ENCODE measurements at regions not wholly inside any gene's neighbourhood (a gene's known extent, or its start where the extent isn't known, plus 50 kb on each side); places are given as distances from the start of the nearest gene placed in this dataset.

GRCh38 chr7:113801751-113802150 lies 117.1 kb downstream of the PPP1R3A start:
- H3K27ac ChIP-seq (ENCODE audit: low read depth, low read length): no peak overlapping the region
- H3K4me3 ChIP-seq (ENCODE audit: low read length): no peak overlapping the region
- 97% methylated on average over 1 of the region's 1 CpG for WGBS
- H3K36me3 ChIP-seq (ENCODE audit: insufficient read depth, low read length): no peaks in the 10 kb centered on the region
- no peak overlapping the region for H3K9ac ChIP-seq (ENCODE audit: low read depth, low read length)
- H3K27me3 ChIP-seq (ENCODE audit: insufficient read depth, low read length): no peaks in the 10 kb centered on the region
- H3K9me3 ChIP-seq (ENCODE audit: insufficient read depth, low read depth, low read length): no peaks in the 10 kb centered on the region
- no peaks in the 10 kb centered on the region for H3K4me1 ChIP-seq (ENCODE audit: insufficient read depth, low read length)

- H3K9ac ChIP-seq (ENCODE audit: low read depth, low read length): no peak overlapping the region
- H3K27ac ChIP-seq (ENCODE audit: low read depth, low read length): no peak overlapping the region
- no peak overlapping the region for H3K4me3 ChIP-seq (ENCODE audit: low read length)
- no peaks in the 10 kb centered on the region for H3K4me1 ChIP-seq (ENCODE audit: insufficient read depth, low read length)
- no CpG with 5 or more reads among the region's 2 CpGs for WGBS
- H3K36me3 ChIP-seq (ENCODE audit: insufficient read depth, low read length): no peaks in the 10 kb centered on the region
- H3K9me3 ChIP-seq (ENCODE audit: insufficient read depth, low read depth, low read length): no peaks in the 10 kb centered on the region
- H3K27me3 ChIP-seq (ENCODE audit: insufficient read depth, low read length): no peaks in the 10 kb centered on the region
Measured at GRCh38 chr7:113800826-113801225, 118.0 kb downstream of the PPP1R3A start.

- Histone ChIP-seq H3K9me3 (ENCODE audit: insufficient read depth, low read depth, low read length) (no peaks in the 10 kb centered on the region), H3K27ac (ENCODE audit: low read depth, low read length) (no peak overlapping the region), H3K27me3 (ENCODE audit: insufficient read depth, low read length) (no peaks in the 10 kb centered on the region), H3K9ac (ENCODE audit: low read depth, low read length) (no peak overlapping the region), H3K36me3 (ENCODE audit: insufficient read depth, low read length) (no peaks in the 10 kb centered on the region), H3K4me3 (ENCODE audit: low read length) (no peak overlapping the region), H3K4me1 (ENCODE audit: insufficient read depth, low read length) (no peaks in the 10 kb centered on the region)
- 89% methylated on average over 2 of the region's 3 CpGs for WGBS
Measured at GRCh38 chr7:113799896-113800295, 118.9 kb downstream of the PPP1R3A start.

- Histone ChIP-seq H3K36me3 (ENCODE audit: insufficient read depth, low read length) (no peaks in the 10 kb centered on the region), H3K4me1 (ENCODE audit: insufficient read depth, low read length) (no peaks in the 10 kb centered on the region), H3K4me3 (ENCODE audit: low read length) (no peak overlapping the region), H3K9ac (ENCODE audit: low read depth, low read length) (no peak overlapping the region), H3K27ac (ENCODE audit: low read depth, low read length) (no peak overlapping the region), H3K9me3 (ENCODE audit: insufficient read depth, low read depth, low read length) (no peaks in the 10 kb centered on the region), H3K27me3 (ENCODE audit: insufficient read depth, low read length) (no peaks in the 10 kb centered on the region)
- 94% methylated on average over 2 of the region's 2 CpGs for WGBS
Measured at GRCh38 chr7:113797420-113798010, 121.3 kb downstream of the PPP1R3A start.

- H3K4me1 ChIP-seq (ENCODE audit: insufficient read depth, low read length): no peaks in the 10 kb centered on the region
- no peaks in the 10 kb centered on the region for H3K27me3 ChIP-seq (ENCODE audit: insufficient read depth, low read length)
- WGBS: 84% methylated on average over 2 of the region's 2 CpGs
- no peaks in the 10 kb centered on the region for H3K9me3 ChIP-seq (ENCODE audit: insufficient read depth, low read depth, low read length)
- no peak overlapping the region for H3K9ac ChIP-seq (ENCODE audit: low read depth, low read length)
- H3K4me3 ChIP-seq (ENCODE audit: low read length): no peak overlapping the region
- no peaks in the 10 kb centered on the region for H3K36me3 ChIP-seq (ENCODE audit: insufficient read depth, low read length)
- no peak overlapping the region for H3K27ac ChIP-seq (ENCODE audit: low read depth, low read length)
Measured at GRCh38 chr7:113796557-113796956, 122.3 kb downstream of the PPP1R3A start.

GRCh38 chr7:113794573-113794972 lies 124.2 kb downstream of the PPP1R3A start:
- H3K4me3 ChIP-seq (ENCODE audit: low read length): no peak overlapping the region
- H3K27me3 ChIP-seq (ENCODE audit: insufficient read depth, low read length): no peaks in the 10 kb centered on the region
- WGBS: no CpG with 5 or more reads among the region's 1 CpG
- H3K36me3 ChIP-seq (ENCODE audit: insufficient read depth, low read length): no peaks in the 10 kb centered on the region
- no peak overlapping the region for H3K9ac ChIP-seq (ENCODE audit: low read depth, low read length)
- H3K27ac ChIP-seq (ENCODE audit: low read depth, low read length): no peak overlapping the region
- no peaks in the 10 kb centered on the region for H3K4me1 ChIP-seq (ENCODE audit: insufficient read depth, low read length)
- H3K9me3 ChIP-seq (ENCODE audit: insufficient read depth, low read depth, low read length): no peaks in the 10 kb centered on the region

DNA sequence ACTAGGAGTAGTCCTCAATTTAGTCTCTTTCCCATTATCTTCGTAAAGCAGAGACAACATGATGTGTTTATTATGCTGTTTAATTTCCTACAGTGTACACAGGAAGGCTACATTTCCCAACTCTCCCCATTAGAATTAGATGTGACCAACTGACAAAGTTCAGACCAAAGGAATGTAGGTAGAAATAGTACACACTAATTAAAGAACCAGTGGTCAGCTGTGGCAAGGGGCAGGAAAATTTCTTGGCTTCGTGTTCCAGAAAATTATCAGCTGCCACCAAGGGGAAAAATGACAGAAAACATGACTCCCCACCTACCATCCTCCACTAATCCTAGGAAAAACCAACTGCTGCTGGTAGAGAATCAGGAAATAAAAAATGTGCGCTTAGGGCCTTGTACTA lies 125.6 kb downstream of the PPP1R3A start:
- 100% methylated on average over 3 of the region's 3 CpGs for WGBS
- Histone ChIP-seq H3K27me3 (ENCODE audit: insufficient read depth, low read length) (no peaks in the 10 kb centered on the region), H3K27ac (ENCODE audit: low read depth, low read length) (no peak overlapping the region), H3K36me3 (ENCODE audit: insufficient read depth, low read length) (no peaks in the 10 kb centered on the region), H3K9ac (ENCODE audit: low read depth, low read length) (no peak overlapping the region), H3K9me3 (ENCODE audit: insufficient read depth, low read depth, low read length) (no peaks in the 10 kb centered on the region), H3K4me3 (ENCODE audit: low read length) (no peak overlapping the region), H3K4me1 (ENCODE audit: insufficient read depth, low read length) (no peaks in the 10 kb centered on the region)

DNA sequence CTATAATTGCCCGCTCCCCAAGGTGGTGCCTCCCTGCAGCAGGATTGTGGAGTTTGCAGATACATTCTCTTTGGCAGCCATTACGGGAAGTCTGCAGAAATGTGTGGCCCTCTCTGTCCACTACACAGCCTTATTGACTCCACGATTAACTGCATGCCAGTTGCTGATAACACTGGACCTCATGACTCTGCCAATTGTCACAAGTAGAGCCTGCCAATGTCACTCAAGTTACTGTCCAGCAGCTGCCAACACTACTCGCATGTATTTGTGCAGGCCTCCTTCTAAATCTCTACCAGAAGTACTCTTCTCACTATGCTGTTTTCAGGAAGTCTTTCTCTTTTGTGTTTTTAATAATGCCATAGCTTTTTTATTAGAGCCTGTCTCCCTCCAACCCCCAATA lies 128.8 kb downstream of the PPP1R3A start:
- H3K4me3 ChIP-seq (ENCODE audit: low read length): no peak overlapping the region
- 95% methylated on average over 4 of the region's 4 CpGs for WGBS
- H3K27me3 ChIP-seq (ENCODE audit: insufficient read depth, low read length): no peaks in the 10 kb centered on the region
- H3K9ac ChIP-seq (ENCODE audit: low read depth, low read length): no peak overlapping the region
- no peaks in the 10 kb centered on the region for H3K4me1 ChIP-seq (ENCODE audit: insufficient read depth, low read length)
- no peaks in the 10 kb centered on the region for H3K9me3 ChIP-seq (ENCODE audit: insufficient read depth, low read depth, low read length)
- H3K36me3 ChIP-seq (ENCODE audit: insufficient read depth, low read length): no peaks in the 10 kb centered on the region
- no peak overlapping the region for H3K27ac ChIP-seq (ENCODE audit: low read depth, low read length)

DNA sequence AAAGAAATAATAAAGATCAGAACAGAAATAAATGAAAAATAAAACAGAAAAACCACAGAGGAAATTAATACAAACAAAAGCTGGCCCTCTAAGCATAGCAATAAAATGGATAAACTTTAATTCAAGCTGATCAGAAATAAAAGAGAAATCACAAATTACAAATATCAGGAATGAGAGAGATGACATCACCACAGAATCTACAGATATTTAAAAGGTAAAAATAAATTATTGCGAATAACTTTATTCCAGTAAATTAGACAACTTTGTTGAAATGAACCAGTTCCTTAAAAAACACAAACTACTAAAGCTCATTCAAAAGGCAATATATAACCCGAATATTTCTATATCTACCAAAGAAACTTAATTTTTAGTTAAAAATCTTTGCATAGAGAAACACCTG lies 131.7 kb downstream of the PPP1R3A start:
- Histone ChIP-seq H3K27ac (ENCODE audit: low read depth, low read length) (no peak overlapping the region), H3K4me1 (ENCODE audit: insufficient read depth, low read length) (no peaks in the 10 kb centered on the region), H3K9me3 (ENCODE audit: insufficient read depth, low read depth, low read length) (no peaks in the 10 kb centered on the region), H3K36me3 (ENCODE audit: insufficient read depth, low read length) (no peaks in the 10 kb centered on the region), H3K27me3 (ENCODE audit: insufficient read depth, low read length) (no peaks in the 10 kb centered on the region), H3K4me3 (ENCODE audit: low read length) (no peak overlapping the region), H3K9ac (ENCODE audit: low read depth, low read length) (no peak overlapping the region)
- WGBS: 100% methylated on average over 2 of the region's 2 CpGs

GRCh38 chr7:113784956-113785355 lies 133.9 kb downstream of the PPP1R3A start:
- Histone ChIP-seq H3K4me3 (ENCODE audit: low read length) (no peak overlapping the region), H3K4me1 (ENCODE audit: insufficient read depth, low read length) (no peaks in the 10 kb centered on the region), H3K27me3 (ENCODE audit: insufficient read depth, low read length) (no peaks in the 10 kb centered on the region), H3K36me3 (ENCODE audit: insufficient read depth, low read length) (no peaks in the 10 kb centered on the region), H3K9ac (ENCODE audit: low read depth, low read length) (no peak overlapping the region), H3K27ac (ENCODE audit: low read depth, low read length) (no peak overlapping the region), H3K9me3 (ENCODE audit: insufficient read depth, low read depth, low read length) (no peaks in the 10 kb centered on the region)
- 99% methylated on average over 2 of the region's 3 CpGs for WGBS

GRCh38 chr7:113784316-113784715 lies 134.5 kb downstream of the PPP1R3A start:
- Histone ChIP-seq H3K4me3 (ENCODE audit: low read length) (no peak overlapping the region), H3K36me3 (ENCODE audit: insufficient read depth, low read length) (no peaks in the 10 kb centered on the region), H3K9me3 (ENCODE audit: insufficient read depth, low read depth, low read length) (no peaks in the 10 kb centered on the region), H3K4me1 (ENCODE audit: insufficient read depth, low read length) (no peaks in the 10 kb centered on the region), H3K27me3 (ENCODE audit: insufficient read depth, low read length) (no peaks in the 10 kb centered on the region), H3K27ac (ENCODE audit: low read depth, low read length) (no peak overlapping the region), H3K9ac (ENCODE audit: low read depth, low read length) (no peak overlapping the region)
- 90% methylated on average over 2 of the region's 2 CpGs for WGBS

- 97% methylated on average over 4 of the region's 4 CpGs for WGBS
- no peaks in the 10 kb centered on the region for H3K9me3 ChIP-seq (ENCODE audit: insufficient read depth, low read depth, low read length)
- H3K4me3 ChIP-seq (ENCODE audit: low read length): no peak overlapping the region
- no peaks in the 10 kb centered on the region for H3K36me3 ChIP-seq (ENCODE audit: insufficient read depth, low read length)
- H3K4me1 ChIP-seq (ENCODE audit: insufficient read depth, low read length): no peaks in the 10 kb centered on the region
- H3K27me3 ChIP-seq (ENCODE audit: insufficient read depth, low read length): no peaks in the 10 kb centered on the region
- H3K27ac ChIP-seq (ENCODE audit: low read depth, low read length): no peak overlapping the region
- H3K9ac ChIP-seq (ENCODE audit: low read depth, low read length): no peak overlapping the region
Measured at GRCh38 chr7:113783403-113783802, 135.4 kb downstream of the PPP1R3A start.
